Kidney epithelial cell (primary cell): ENCODE measurements at regions not wholly inside any gene's neighbourhood (a gene's known extent, or its start where the extent isn't known, plus 50 kb on each side); places are given as distances from the start of the nearest gene placed in this dataset.

ENCODE experiments used
- DNase-seq: peaks from one replicate; pipeline ENCODE4 v3.0.0-alpha.2; 2010; ENCODE audit warnings: low read depth
- H3K27me3 ChIP-seq: 2 replicates; pipeline ENCODE4 v1.6.0; 2011; ENCODE audit warnings: low read length; ENCODE audit not compliant: control insufficient read depth, insufficient read depth
- H3K36me3 ChIP-seq: 2 replicates; pipeline ENCODE4 v1.5.1; 2011; ENCODE audit warnings: low read length; ENCODE audit not compliant: control insufficient read depth, insufficient read depth
- H3K4me3 ChIP-seq: 2 replicates; pipeline ENCODE4 v1.5.1; 2011; ENCODE audit warnings: low read depth, mild to moderate bottlenecking, control low read depth, low read length
- TF ChIP-seq, protein P1 (sequence below): IDR thresholded peaks from 2 replicates; pipeline ENCODE4 v1.5.1; 2011; ENCODE audit warnings: mild to moderate bottlenecking, moderate library complexity, low read length, control low read depth, inconsistent platforms; ENCODE audit not compliant: insufficient read depth, poor library complexity, severe bottlenecking

DNA sequence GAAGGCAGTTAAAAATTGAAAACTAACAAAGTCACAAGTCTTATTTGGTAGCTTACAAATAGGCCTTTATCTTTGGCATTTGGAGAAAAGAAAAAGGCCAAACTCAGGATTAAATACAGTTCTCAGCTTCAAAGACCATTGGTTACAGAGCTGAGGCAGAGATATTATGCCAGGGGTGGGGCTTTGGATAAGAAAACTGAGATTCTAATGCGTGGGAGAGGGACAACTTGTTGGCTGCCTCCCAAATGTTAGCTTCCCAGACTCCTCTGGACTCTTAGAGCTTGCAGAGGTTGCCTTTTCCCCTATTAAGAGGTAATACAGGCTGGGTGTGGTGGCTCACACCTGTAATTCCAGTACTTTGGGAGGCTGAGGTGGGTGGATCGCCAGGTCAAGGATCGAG lies 231.8 kb downstream of the SQOR start:
- H3K27me3 ChIP-seq: no peaks in the 10 kb centered on the region
- DNase-seq: no peak
- H3K4me3 ChIP-seq: no peak overlapping the region
- no peaks in the 10 kb centered on the region for H3K36me3 ChIP-seq
- TF ChIP-seq, protein P1, sequence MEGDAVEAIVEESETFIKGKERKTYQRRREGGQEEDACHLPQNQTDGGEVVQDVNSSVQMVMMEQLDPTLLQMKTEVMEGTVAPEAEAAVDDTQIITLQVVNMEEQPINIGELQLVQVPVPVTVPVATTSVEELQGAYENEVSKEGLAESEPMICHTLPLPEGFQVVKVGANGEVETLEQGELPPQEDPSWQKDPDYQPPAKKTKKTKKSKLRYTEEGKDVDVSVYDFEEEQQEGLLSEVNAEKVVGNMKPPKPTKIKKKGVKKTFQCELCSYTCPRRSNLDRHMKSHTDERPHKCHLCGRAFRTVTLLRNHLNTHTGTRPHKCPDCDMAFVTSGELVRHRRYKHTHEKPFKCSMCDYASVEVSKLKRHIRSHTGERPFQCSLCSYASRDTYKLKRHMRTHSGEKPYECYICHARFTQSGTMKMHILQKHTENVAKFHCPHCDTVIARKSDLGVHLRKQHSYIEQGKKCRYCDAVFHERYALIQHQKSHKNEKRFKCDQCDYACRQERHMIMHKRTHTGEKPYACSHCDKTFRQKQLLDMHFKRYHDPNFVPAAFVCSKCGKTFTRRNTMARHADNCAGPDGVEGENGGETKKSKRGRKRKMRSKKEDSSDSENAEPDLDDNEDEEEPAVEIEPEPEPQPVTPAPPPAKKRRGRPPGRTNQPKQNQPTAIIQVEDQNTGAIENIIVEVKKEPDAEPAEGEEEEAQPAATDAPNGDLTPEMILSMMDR: no peak

DNA sequence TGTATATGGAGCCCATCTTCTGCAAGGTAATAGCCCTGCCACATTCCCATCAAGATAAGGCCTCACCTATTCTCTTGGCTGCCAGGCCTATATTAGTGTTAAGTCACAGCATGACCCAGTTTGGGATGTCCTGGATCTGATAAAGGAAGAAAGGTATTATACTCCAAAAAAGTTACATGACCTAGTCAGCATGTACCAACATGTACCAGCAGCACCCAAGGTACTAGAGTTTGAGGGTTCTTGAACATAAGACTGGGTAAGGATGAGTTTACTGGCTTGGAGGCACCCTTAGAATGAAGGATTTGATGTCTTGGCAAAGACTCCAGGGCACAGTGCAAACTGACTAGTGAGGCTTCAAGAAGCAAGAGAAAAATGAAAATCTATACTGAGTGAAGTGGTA lies 232.5 kb downstream of the SQOR start:
- H3K27me3 ChIP-seq: no peaks in the 10 kb centered on the region
- H3K36me3 ChIP-seq: no peaks in the 10 kb centered on the region
- DNase-seq: no peak

DNA sequence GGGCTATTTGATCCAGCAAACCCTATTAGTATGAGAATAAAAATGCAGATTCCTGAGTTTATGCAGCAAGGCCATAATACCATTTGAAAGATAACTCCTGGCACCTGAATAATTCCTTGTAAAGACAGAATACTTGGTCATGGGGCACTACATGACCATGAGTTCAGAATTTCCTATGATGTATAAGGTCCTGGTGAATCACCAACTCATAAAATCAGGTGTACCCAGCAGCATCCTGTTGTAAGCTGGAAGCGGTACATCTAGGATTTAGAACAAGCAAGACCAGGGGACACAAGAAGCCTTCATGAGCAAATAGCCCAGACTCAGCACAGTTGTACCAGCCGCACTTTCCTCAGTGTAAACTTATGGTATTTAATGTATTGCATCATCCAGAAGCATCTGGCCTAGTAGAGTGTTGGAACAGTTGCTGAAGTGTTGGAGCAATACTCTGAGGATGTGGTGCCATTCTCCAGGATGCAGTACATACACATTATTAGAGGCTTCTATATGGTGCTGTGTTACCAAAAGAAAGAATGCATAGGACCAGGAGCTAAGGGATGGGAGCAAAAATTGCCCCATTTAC lies 233.4 kb downstream of the SQOR start:
- Histone ChIP-seq H3K4me3 (no peak overlapping the region), H3K36me3 (no peaks in the 10 kb centered on the region), H3K27me3 (no peaks in the 10 kb centered on the region)
- TF ChIP-seq, protein P1: no peak
- DNase-seq: no peak

More for the DNA sequence above, 232.5 kb downstream of the SQOR start:
- TF ChIP-seq, protein P1: no peak
- H3K4me3 ChIP-seq: no peak overlapping the region

DNA sequence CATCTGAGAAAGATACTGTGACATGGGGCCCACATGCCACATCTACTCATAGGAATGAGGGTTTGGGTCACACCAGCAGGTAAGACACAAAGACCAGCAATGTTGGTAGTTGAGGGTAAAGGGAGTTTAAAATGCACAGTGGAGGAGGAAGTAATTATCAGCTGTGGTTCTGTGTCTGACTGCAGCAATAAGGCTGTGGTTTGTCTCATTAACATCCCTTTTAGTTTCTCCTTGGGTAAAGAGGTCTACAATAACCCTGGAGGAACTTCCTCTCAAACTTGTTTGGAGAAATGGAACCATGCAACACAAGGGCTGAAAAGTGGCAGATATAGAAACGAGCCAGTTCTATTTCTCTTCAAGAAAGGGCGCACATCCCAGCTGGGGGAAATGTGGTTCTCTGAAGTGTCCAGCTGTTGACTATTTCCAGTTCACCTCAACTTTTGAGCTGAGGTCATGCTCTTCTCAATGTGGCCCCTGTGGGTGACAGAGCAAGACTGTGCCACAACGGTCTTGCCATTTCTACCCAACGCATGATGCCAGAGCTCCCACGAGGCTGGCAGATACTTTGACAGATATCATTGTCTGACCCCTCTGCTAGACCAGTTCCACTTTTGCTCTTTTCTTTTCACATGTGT lies 234.3 kb downstream of the SQOR start:
- TF ChIP-seq, protein P1: no peak
- Histone ChIP-seq H3K4me3 (no peak overlapping the region), H3K36me3 (no peaks in the 10 kb centered on the region)

DNA sequence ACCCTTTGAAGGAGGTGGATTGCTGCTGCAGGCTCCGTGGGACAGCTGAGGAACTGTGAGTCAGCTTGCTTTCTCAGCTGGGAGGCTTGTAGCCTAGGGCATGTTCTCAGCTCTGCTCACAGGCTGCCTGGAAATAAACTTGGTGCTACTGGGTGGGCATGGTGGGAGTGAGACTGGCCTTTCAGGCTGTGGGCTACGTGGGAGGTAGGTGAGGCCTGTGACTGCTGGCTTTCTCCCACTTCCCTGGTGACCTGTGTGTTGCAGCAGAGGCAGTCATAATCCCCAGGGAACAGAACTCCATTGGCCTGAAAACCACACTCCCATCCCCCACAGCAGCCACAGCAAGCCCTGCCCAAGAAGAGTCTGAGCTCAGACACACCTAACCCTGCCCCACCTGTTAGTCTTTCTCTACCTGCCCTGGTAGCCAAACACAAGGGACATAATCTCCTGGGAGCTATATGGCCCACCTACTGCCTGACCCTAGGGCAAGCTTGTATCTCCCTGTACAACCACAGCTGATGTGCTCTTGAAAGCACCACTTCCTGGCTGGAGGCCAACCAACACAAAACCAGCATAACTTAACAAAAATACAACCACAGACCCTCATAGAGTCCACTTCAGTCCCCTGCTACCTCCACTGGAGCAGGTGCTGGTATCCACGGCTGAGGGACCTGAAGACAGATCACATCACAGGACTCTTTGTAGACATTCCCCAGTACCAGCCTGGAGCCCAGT lies 236.5 kb downstream of the SQOR start:
- Histone ChIP-seq H3K27me3 (no peaks in the 10 kb centered on the region), H3K4me3 (no peak overlapping the region), H3K36me3 (no peaks in the 10 kb centered on the region)
- DNase-seq: peak; percentile 73
- TF ChIP-seq, protein P1: no peak

More for the DNA sequence above, 234.3 kb downstream of the SQOR start:
- DNase-seq: no peak
- H3K27me3 ChIP-seq: no peaks in the 10 kb centered on the region
